ENCODE measurements at regions not wholly inside any gene's neighbourhood (a gene's known extent, or its start where the extent isn't known, plus 50 kb on each side); places are given as distances from the start of the nearest gene placed in this dataset.

DNA sequence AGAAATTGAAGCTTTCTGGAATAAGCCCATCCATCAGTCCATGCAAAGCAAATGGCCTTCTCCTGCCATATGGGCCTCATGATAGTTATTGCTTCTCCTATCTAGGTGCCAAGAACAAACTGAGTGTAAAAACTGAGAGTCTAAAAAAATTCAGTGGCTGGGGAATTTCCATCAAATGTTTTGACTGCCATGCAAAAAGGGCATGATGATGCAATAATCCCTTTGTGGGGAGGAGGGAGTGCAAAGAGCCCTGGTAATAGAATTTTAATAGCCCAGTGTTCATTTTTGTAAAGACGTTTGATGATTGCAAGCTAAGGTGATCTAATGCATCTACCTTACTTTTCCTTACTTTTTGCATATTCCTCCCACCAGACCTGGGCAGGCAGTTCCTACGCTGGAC lies 683.7 kb downstream of the EPM2A start:
- TF ChIP-seq, protein P1, sequence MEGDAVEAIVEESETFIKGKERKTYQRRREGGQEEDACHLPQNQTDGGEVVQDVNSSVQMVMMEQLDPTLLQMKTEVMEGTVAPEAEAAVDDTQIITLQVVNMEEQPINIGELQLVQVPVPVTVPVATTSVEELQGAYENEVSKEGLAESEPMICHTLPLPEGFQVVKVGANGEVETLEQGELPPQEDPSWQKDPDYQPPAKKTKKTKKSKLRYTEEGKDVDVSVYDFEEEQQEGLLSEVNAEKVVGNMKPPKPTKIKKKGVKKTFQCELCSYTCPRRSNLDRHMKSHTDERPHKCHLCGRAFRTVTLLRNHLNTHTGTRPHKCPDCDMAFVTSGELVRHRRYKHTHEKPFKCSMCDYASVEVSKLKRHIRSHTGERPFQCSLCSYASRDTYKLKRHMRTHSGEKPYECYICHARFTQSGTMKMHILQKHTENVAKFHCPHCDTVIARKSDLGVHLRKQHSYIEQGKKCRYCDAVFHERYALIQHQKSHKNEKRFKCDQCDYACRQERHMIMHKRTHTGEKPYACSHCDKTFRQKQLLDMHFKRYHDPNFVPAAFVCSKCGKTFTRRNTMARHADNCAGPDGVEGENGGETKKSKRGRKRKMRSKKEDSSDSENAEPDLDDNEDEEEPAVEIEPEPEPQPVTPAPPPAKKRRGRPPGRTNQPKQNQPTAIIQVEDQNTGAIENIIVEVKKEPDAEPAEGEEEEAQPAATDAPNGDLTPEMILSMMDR (IDR thresholded peaks at IDR 0.05): no peak
- TF ChIP-seq ZFX (IDR thresholded peaks at IDR 0.05; ENCODE audit: borderline replicate concordance): no peak

Measured in 22Rv1 (cell line).